Adrenal gland (tissue), 9 donors: ENCODE measurements at regions not wholly inside any gene's neighbourhood (a gene's known extent, or its start where the extent isn't known, plus 50 kb on each side); places are given as distances from the start of the nearest gene placed in this dataset.
A peak's percentile ranks its signal among the peaks of the same experiment; 100 is the strongest.

Source experiments
- DNase-seq, 7 donors: peaks; one replicate each; pipeline ENCODE4 v3.0.0-alpha.2; 2019 to 2020
- H3K27ac ChIP-seq, 5 donors: fragments of 200-600 bp; sonication (generic) in 4 of 5; 1 replicate in 3 of 5; 2 replicates in 2 of 5; pipeline versions ENCODE4 v1.5.1 to v1.8.0; 2016 to 2020; ENCODE audit warnings: mild to moderate bottlenecking in 1 of 5
- H3K27me3 ChIP-seq: fragments of 200-600 bp; 2 replicates; pipeline ENCODE4 v1.8.0; 2021
- H3K36me3 ChIP-seq, 2 donors: fragments of 200-600 bp; replicated peaks in 1 of 2; 1 replicate in 1 of 2; 2 replicates in 1 of 2; pipeline versions ENCODE4 v1.5.1 to v1.8.0; 2018 to 2022
- H3K4me1 ChIP-seq, 2 donors: fragments of 200-600 bp; replicated peaks in 1 of 2; 1 replicate in 1 of 2; 2 replicates in 1 of 2; pipeline versions ENCODE4 v1.5.1 to v1.8.0; 2018 to 2021
- H3K4me3 ChIP-seq, 4 donors: fragments of 200-600 bp; sonication (generic) in 3 of 4; one replicate each; pipeline ENCODE4 v1.5.1; 2016 to 2018
- H3K9me3 ChIP-seq, 3 donors: fragments of 200-600 bp; sonication (generic) in 1 of 3; replicated peaks in 1 of 3; 1 replicate in 2 of 3; 2 replicates in 1 of 3; pipeline versions ENCODE4 v1.5.1 to v1.8.0; 2016 to 2021
- CTCF ChIP-seq, 6 experiments: fragments of 450-650 bp in 4 of 6; fragments of 200-600 bp in 2 of 6; sonication (generic) in 1 of 6; IDR thresholded peaks; 1 replicate in 5 of 6; 2 replicates in 1 of 6; pipeline versions ENCODE4 v1.5.1 to v1.8.0; 2016 to 2021; ENCODE audit warnings: antibody characterized with exemption in 6 of 6, mild to moderate bottlenecking in 2 of 6, moderate library complexity in 1 of 6
- POLR2A ChIP-seq, 2 donors: fragments of 450-650 bp; IDR thresholded peaks; one replicate each; pipeline ENCODE4 v1.6.1; 2017; ENCODE audit warnings: antibody characterized with exemption in 2 of 2, mild to moderate bottlenecking in 2 of 2, moderate library complexity in 1 of 2
- WGBS, 4 donors: extraction: QIAGEN DNeasy Blood & Tissue Kit in 2 of 4; methylation state at CpG; one replicate each; pipeline versions ENCODE4 v1.1.5 to v1.1.7; 2013 to 2017; 5-methylcytosine and 5-hydroxymethylcytosine counted together
- intact Hi-C, 2 donors: fragments of 100-400 bp; cut with DNase I; formaldehyde crosslinking; loops; one replicate each; pipeline versions ENCODE4 v1.14.1 to v1.15.0; 2022 to 2023
- donor health status: healthy with polysubstance abuse.
- donor health status: Bipolar disorder and iron deficiency.
- donor health status: DM: yes; HTN: yes; CAD: no.
- donor health status: DM: no; HTN: no; CAD: no.
- donor health status: DM: no; HTN: no; CAD: no.

- H3K4me3 ChIP-seq, result no peak overlapping the region
- intact Hi-C loops, result loop anchor here in 1 of 2 donors (10.0 kb wide), 1 partner anchor 222 kb away; no protein-coding TSS in a partner anchor
- H3K27ac ChIP-seq, result no peak overlapping the region
- H3K9me3 ChIP-seq, result no peaks in the 10 kb centered on the region
- H3K36me3 ChIP-seq, result no peaks in the 10 kb centered on the region
- no peaks in the 10 kb centered on the region for H3K4me1 ChIP-seq
- DNase-seq, result peak in 5 of 7 donors; percentile 17 to 61 (median 30)
- H3K27me3 ChIP-seq, result no peaks in the 10 kb centered on the region
- 3 to 47% (median 46%) methylated on average over 2 to 4 of the region's 4 CpGs for WGBS, 4 donors
- TF ChIP-seq CTCF (IDR thresholded peaks at IDR 0.05) (peak; percentile 40 to 71 (median 68)), POLR2A (IDR thresholded peaks at IDR 0.05) (no peak)
Observed at GRCh38 chr12:108457006-108457733, 57.9 kb upstream of the FICD start.

GRCh38 chr12:108455706-108456105 lies 59.4 kb upstream of the FICD start:
- peak in 2 of 7 donors; percentile 13 to 20 for DNase-seq
- TF ChIP-seq POLR2A (IDR thresholded peaks at IDR 0.05), result no peak
- no peak for TF ChIP-seq CTCF (IDR thresholded peaks at IDR 0.05)
- Histone ChIP-seq H3K27ac (no peak overlapping the region), H3K27me3 (no peaks in the 10 kb centered on the region), H3K9me3 (no peaks in the 10 kb centered on the region), H3K36me3 (no peaks in the 10 kb centered on the region), H3K4me3 (no peak overlapping the region), H3K4me1 (no peaks in the 10 kb centered on the region)
- intact Hi-C loops, result loop anchor here in 1 of 2 donors (10.0 kb wide), 1 partner anchor 221 kb away; no protein-coding TSS in a partner anchor
- 52 to 88% (median 70%) methylated on average over 4 of the region's 4 CpGs for WGBS, 4 donors

GRCh38 chr12:108454539-108455139 lies 60.4 kb upstream of the FICD start:
- 55 to 76% (median 67%) methylated on average over 5 of the region's 5 CpGs for WGBS, 4 donors
- TF ChIP-seq CTCF (IDR thresholded peaks at IDR 0.05) (no peak), POLR2A (IDR thresholded peaks at IDR 0.05) (no peak)

GRCh38 chr12:108449478-108449877 lies 65.6 kb upstream of the FICD start:
- intact Hi-C loops, result no loop called here
- Histone ChIP-seq H3K4me3 (no peak overlapping the region), H3K9me3 (no peaks in the 10 kb centered on the region), H3K36me3 (no peaks in the 10 kb centered on the region), H3K4me1 (no peaks in the 10 kb centered on the region), H3K27me3 (peaks cover 3% of the 10 kb centered on the region), H3K27ac (no peak overlapping the region)
- TF ChIP-seq POLR2A (IDR thresholded peaks at IDR 0.05) (no peak), CTCF (IDR thresholded peaks at IDR 0.05) (no peak)
- DNase-seq, result no peak
- WGBS, 4 donors, result 39 to 71% (median 51%) methylated on average over 2 of the region's 2 CpGs

More at GRCh38 chr12:108454539-108455139, 60.4 kb upstream of the FICD start:
- no peaks in the 10 kb centered on the region for H3K36me3 ChIP-seq
- H3K9me3 ChIP-seq, result no peaks in the 10 kb centered on the region
- no peaks in the 10 kb centered on the region for H3K27me3 ChIP-seq
- no peak overlapping the region for H3K4me3 ChIP-seq
- DNase-seq, result no peak
- no peak overlapping the region for H3K27ac ChIP-seq
- intact Hi-C loops, result loop anchor here in 1 of 2 donors (10.0 kb wide), 1 partner anchor 220 kb away; no protein-coding TSS in a partner anchor
- H3K4me1 ChIP-seq, result no peaks in the 10 kb centered on the region
